Adrenal gland (tissue), 5 donors: ENCODE measurements at regions not wholly inside any gene's neighbourhood (a gene's known extent, or its start where the extent isn't known, plus 50 kb on each side); places are given as distances from the start of the nearest gene placed in this dataset.

Experiments used
- CTCF ChIP-seq, 6 experiments: fragments of 450-650 bp in 4 of 6; fragments of 200-600 bp in 2 of 6; sonication (generic) in 1 of 6; IDR thresholded peaks; 1 replicate in 5 of 6; 2 replicates in 1 of 6; pipeline versions ENCODE4 v1.5.1 to v1.8.0; 2016 to 2021; ENCODE audit warnings: antibody characterized with exemption in 6 of 6, mild to moderate bottlenecking in 2 of 6, moderate library complexity in 1 of 6
- POLR2A ChIP-seq, 2 donors: fragments of 450-650 bp; IDR thresholded peaks; one replicate each; pipeline ENCODE4 v1.6.1; 2017; ENCODE audit warnings: antibody characterized with exemption in 2 of 2, mild to moderate bottlenecking in 2 of 2, moderate library complexity in 1 of 2
- donor health status: DM: no; HTN: no; CAD: no.

DNA sequence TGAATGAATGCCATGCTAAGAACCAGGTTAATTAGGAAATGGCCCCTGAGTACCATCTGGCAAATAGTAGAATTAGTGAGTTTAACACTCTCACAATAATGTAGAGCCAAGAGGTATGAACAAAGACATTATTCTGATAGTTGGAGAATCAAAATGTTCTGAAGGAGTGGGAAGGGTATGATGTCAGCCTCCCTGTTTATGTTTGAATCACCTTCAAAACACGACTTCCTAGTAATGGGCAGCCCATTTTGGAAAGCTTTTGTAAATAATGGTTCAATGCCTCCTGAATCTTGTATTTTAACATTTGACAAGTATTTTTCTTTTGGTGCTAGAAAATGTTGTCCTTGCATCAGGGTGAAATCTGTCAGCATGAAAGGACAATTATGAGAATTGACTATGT is 108.3 kb downstream of the DSEL start:
- TF ChIP-seq CTCF (IDR thresholded peaks at IDR 0.05) (no peak), POLR2A (IDR thresholded peaks at IDR 0.05) (no peak)
